Activated T-helper 2 cell treated with anti-CD3 and anti-CD28 coated beads, Interferon-gamma antibody, Interleukin-2, Interleukin-4, amounts not matched to agents 10 μg/mL and 5 μg/mL and 100 μg/mL, durations not matched to agents 14 hours and 24 hours and 36 hours (primary cell): ENCODE measurements at regions not wholly inside any gene's neighbourhood (a gene's known extent, or its start where the extent isn't known, plus 50 kb on each side); places are given as distances from the start of the nearest gene placed in this dataset.

Experiments
- DNase-seq: peaks from one replicate; pipeline ENCODE4 v3.0.0; 2021; ENCODE audit warnings: low spot score
- H3K27ac Mint-ChIP-seq: one replicate; pipeline ENCODE4 v1.8.0; 2021; ENCODE audit warnings: mixed read lengths
- H3K27me3 Mint-ChIP-seq: one replicate; pipeline ENCODE4 v1.8.0; 2021; ENCODE audit warnings: low read depth, mixed read lengths
- H3K36me3 Mint-ChIP-seq: one replicate; pipeline ENCODE4 v1.8.0; 2021; ENCODE audit warnings: low read depth, mixed read lengths
- H3K4me1 Mint-ChIP-seq: one replicate; pipeline ENCODE4 v1.8.0; 2021; ENCODE audit warnings: low read depth, mixed read lengths
- H3K4me3 Mint-ChIP-seq: one replicate; pipeline ENCODE4 v1.8.0; 2021; ENCODE audit warnings: low read depth, mild to moderate bottlenecking, moderate library complexity, mixed read lengths
- H3K9me3 Mint-ChIP-seq: one replicate; pipeline ENCODE4 v1.8.0; 2021; ENCODE audit warnings: mixed read lengths
- intact Hi-C: fragments of 100-400 bp; cut with micrococcal nuclease; formaldehyde crosslinking; loops from one replicate; pipeline ENCODE4 v1.15.1; 2023

- H3K9me3 Mint-ChIP-seq: peaks cover 24% of the 10 kb centered on the region
- H3K27ac Mint-ChIP-seq: no peak overlapping the region
- no peaks in the 10 kb centered on the region for H3K36me3 Mint-ChIP-seq
- H3K27me3 Mint-ChIP-seq: no peaks in the 10 kb centered on the region
- DNase-seq: no peak
- intact Hi-C loops: no loop called here
- H3K4me3 Mint-ChIP-seq: no peak overlapping the region
- no peaks in the 10 kb centered on the region for H3K4me1 Mint-ChIP-seq
Observed at GRCh38 chr4:19721587-19721986, 530.1 kb upstream of the SLIT2 start.

- H3K27ac Mint-ChIP-seq: no peak overlapping the region
- no peaks in the 10 kb centered on the region for H3K27me3 Mint-ChIP-seq
- H3K4me3 Mint-ChIP-seq: no peak overlapping the region
- H3K9me3 Mint-ChIP-seq: peaks cover 24% of the 10 kb centered on the region
- H3K36me3 Mint-ChIP-seq: no peaks in the 10 kb centered on the region
- no peak for DNase-seq
- no peaks in the 10 kb centered on the region for H3K4me1 Mint-ChIP-seq
- intact Hi-C loops: no loop called here
Observed at GRCh38 chr4:19720610-19721009, 531.1 kb upstream of the SLIT2 start.

GRCh38 chr4:19720190-19720589 is 531.5 kb upstream of the SLIT2 start:
- Mint-ChIP-seq H3K9me3 (peaks cover 28% of the 10 kb centered on the region), H3K27ac (no peak overlapping the region), H3K27me3 (no peaks in the 10 kb centered on the region), H3K36me3 (no peaks in the 10 kb centered on the region), H3K4me1 (no peaks in the 10 kb centered on the region), H3K4me3 (no peak overlapping the region)
- intact Hi-C loops: no loop called here
- DNase-seq: no peak

- H3K27me3 Mint-ChIP-seq: no peaks in the 10 kb centered on the region
- peaks cover 32% of the 10 kb centered on the region for H3K9me3 Mint-ChIP-seq
- H3K36me3 Mint-ChIP-seq: no peaks in the 10 kb centered on the region
- no peaks in the 10 kb centered on the region for H3K4me1 Mint-ChIP-seq
- H3K27ac Mint-ChIP-seq: no peak overlapping the region
- H3K4me3 Mint-ChIP-seq: no peak overlapping the region
- DNase-seq: no peak
- intact Hi-C loops: no loop called here
Observed at GRCh38 chr4:19711871-19712270, 539.8 kb upstream of the SLIT2 start.

- H3K9me3 Mint-ChIP-seq: peaks cover 28% of the 10 kb centered on the region
- intact Hi-C loops: no loop called here
- H3K36me3 Mint-ChIP-seq: no peaks in the 10 kb centered on the region
- no peak overlapping the region for H3K27ac Mint-ChIP-seq
- no peaks in the 10 kb centered on the region for H3K27me3 Mint-ChIP-seq
- H3K4me3 Mint-ChIP-seq: no peak overlapping the region
- no peaks in the 10 kb centered on the region for H3K4me1 Mint-ChIP-seq
- DNase-seq: no peak
Observed at GRCh38 chr4:19707876-19708275, 543.8 kb upstream of the SLIT2 start.

- peaks cover 38% of the 10 kb centered on the region for H3K9me3 Mint-ChIP-seq
Observed at GRCh38 chr4:19703391-19703790, 548.3 kb upstream of the SLIT2 start.

GRCh38 chr4:19700992-19701391 is 550.7 kb upstream of the SLIT2 start:
- no peak overlapping the region for H3K4me3 Mint-ChIP-seq
- peaks cover 34% of the 10 kb centered on the region for H3K9me3 Mint-ChIP-seq
- H3K27ac Mint-ChIP-seq: no peak overlapping the region
- no peaks in the 10 kb centered on the region for H3K4me1 Mint-ChIP-seq
- no peak for DNase-seq
- H3K27me3 Mint-ChIP-seq: no peaks in the 10 kb centered on the region
- no peaks in the 10 kb centered on the region for H3K36me3 Mint-ChIP-seq
- intact Hi-C loops: no loop called here

More at GRCh38 chr4:19703391-19703790, 548.3 kb upstream of the SLIT2 start:
- no peaks in the 10 kb centered on the region for H3K27me3 Mint-ChIP-seq
- intact Hi-C loops: no loop called here
- H3K4me3 Mint-ChIP-seq: no peak overlapping the region
- DNase-seq: no peak
- no peak overlapping the region for H3K27ac Mint-ChIP-seq
- no peaks in the 10 kb centered on the region for H3K4me1 Mint-ChIP-seq
- H3K36me3 Mint-ChIP-seq: no peaks in the 10 kb centered on the region

GRCh38 chr4:19698961-19699360 is 552.7 kb upstream of the SLIT2 start:
- H3K9me3 Mint-ChIP-seq: peaks cover 33% of the 10 kb centered on the region

GRCh38 chr4:19694812-19695211 is 556.9 kb upstream of the SLIT2 start:
- H3K4me3 Mint-ChIP-seq: no peak overlapping the region
- no peaks in the 10 kb centered on the region for H3K36me3 Mint-ChIP-seq
- H3K27me3 Mint-ChIP-seq: no peaks in the 10 kb centered on the region
- H3K27ac Mint-ChIP-seq: no peak overlapping the region
- peaks cover 35% of the 10 kb centered on the region for H3K9me3 Mint-ChIP-seq
- DNase-seq: no peak
- no peaks in the 10 kb centered on the region for H3K4me1 Mint-ChIP-seq
- intact Hi-C loops: no loop called here

More at GRCh38 chr4:19698961-19699360, 552.7 kb upstream of the SLIT2 start:
- no peak overlapping the region for H3K4me3 Mint-ChIP-seq
- DNase-seq: no peak
- H3K27me3 Mint-ChIP-seq: no peaks in the 10 kb centered on the region
- H3K36me3 Mint-ChIP-seq: no peaks in the 10 kb centered on the region
- H3K27ac Mint-ChIP-seq: no peak overlapping the region
- no peaks in the 10 kb centered on the region for H3K4me1 Mint-ChIP-seq
- intact Hi-C loops: no loop called here

- Mint-ChIP-seq H3K4me1 (no peaks in the 10 kb centered on the region), H3K27ac (no peak overlapping the region), H3K36me3 (no peaks in the 10 kb centered on the region), H3K9me3 (peaks cover 39% of the 10 kb centered on the region), H3K27me3 (no peaks in the 10 kb centered on the region), H3K4me3 (no peak overlapping the region)
- intact Hi-C loops: no loop called here
- no peak for DNase-seq
Observed at GRCh38 chr4:19693936-19694570, 557.7 kb upstream of the SLIT2 start.

- intact Hi-C loops: no loop called here
- no peaks in the 10 kb centered on the region for H3K4me1 Mint-ChIP-seq
- no peak for DNase-seq
- H3K27me3 Mint-ChIP-seq: no peaks in the 10 kb centered on the region
- H3K9me3 Mint-ChIP-seq: peaks cover 40% of the 10 kb centered on the region
- H3K36me3 Mint-ChIP-seq: no peaks in the 10 kb centered on the region
- H3K27ac Mint-ChIP-seq: no peak overlapping the region
- no peak overlapping the region for H3K4me3 Mint-ChIP-seq
Observed at GRCh38 chr4:19689511-19689910, 562.2 kb upstream of the SLIT2 start.

GRCh38 chr4:19686456-19686855 is 565.2 kb upstream of the SLIT2 start:
- intact Hi-C loops: no loop called here
- DNase-seq: no peak
- Mint-ChIP-seq H3K36me3 (no peaks in the 10 kb centered on the region), H3K4me3 (no peak overlapping the region), H3K9me3 (peaks cover 40% of the 10 kb centered on the region), H3K27me3 (no peaks in the 10 kb centered on the region), H3K4me1 (no peaks in the 10 kb centered on the region), H3K27ac (no peak overlapping the region)

- intact Hi-C loops: no loop called here
- Mint-ChIP-seq H3K4me3 (no peak overlapping the region), H3K27ac (no peak overlapping the region), H3K27me3 (no peaks in the 10 kb centered on the region), H3K9me3 (peaks cover 38% of the 10 kb centered on the region), H3K4me1 (no peaks in the 10 kb centered on the region), H3K36me3 (no peaks in the 10 kb centered on the region)
- no peak for DNase-seq
Observed at GRCh38 chr4:19684084-19684483, 567.6 kb upstream of the SLIT2 start.

- no peaks in the 10 kb centered on the region for H3K27me3 Mint-ChIP-seq
- H3K27ac Mint-ChIP-seq: no peak overlapping the region
- intact Hi-C loops: no loop called here
Observed at GRCh38 chr4:19683426-19683825, 568.3 kb upstream of the SLIT2 start.

More at GRCh38 chr4:19683426-19683825, 568.3 kb upstream of the SLIT2 start:
- Mint-ChIP-seq H3K9me3 (peaks cover 33% of the 10 kb centered on the region), H3K4me3 (no peak overlapping the region), H3K4me1 (no peaks in the 10 kb centered on the region), H3K36me3 (no peaks in the 10 kb centered on the region)
- DNase-seq: no peak
